OCI-LY7 (cell line): ENCODE measurements at regions not wholly inside any gene's neighbourhood (a gene's known extent, or its start where the extent isn't known, plus 50 kb on each side); places are given as distances from the start of the nearest gene placed in this dataset.

Experiments
- BruUV-seq: library from RNA; stranded (reverse); fragments of 400-500 nt; replicated peaks from 2 replicates; lab custom pipeline; 2021; lab: Mats Ljungman, UMichigan
- CTCF ChIA-PET: fragments of 300-600 bp; sonication (Branson Sonifier 250); formaldehyde crosslinking; loops from one replicate; lab custom pipeline; 2022; ENCODE audit warnings: antibody characterized with exemption; ENCODE audit not compliant: unreplicated experiment; lab: Charles Lee
- POLR2A ChIA-PET: fragments of 300-600 bp; sonication (Branson Sonifier 250); formaldehyde crosslinking; loops from one replicate; lab custom pipeline; 2022; ENCODE audit warnings: antibody characterized with exemption; lab: Charles Lee
- DNase-seq: peaks from one replicate; pipeline ENCODE4 v3.0.0-alpha.2; 2015; ENCODE audit warnings: low spot score
- H2AFZ ChIP-seq: fragments of 200-600 bp; sonication (generic), shearing (Covaris generic); 2 replicates; pipeline ENCODE4 v1.6.1; 2014; ENCODE audit warnings: mild to moderate bottlenecking, antibody characterized with exemption, low read length, moderate library complexity
- H3K27ac ChIP-seq: fragments of 200-600 bp; sonication (generic); 2 replicates; pipeline ENCODE4 v1.5.1; 2014; ENCODE audit warnings: mixed run types, low read depth, mild to moderate bottlenecking, moderate library complexity, low read length, inconsistent platforms; ENCODE audit not compliant: poor library complexity, severe bottlenecking
- H3K36me3 ChIP-seq: fragments of 200-600 bp; sonication (generic); 2 replicates; pipeline ENCODE4 v1.6.1; 2014; ENCODE audit warnings: mild to moderate bottlenecking, antibody characterized with exemption, low read length, moderate library complexity, mixed read lengths; ENCODE audit not compliant: insufficient read depth
- H3K4me1 ChIP-seq: fragments of 200-600 bp; sonication (generic); 2 replicates; pipeline ENCODE4 v1.5.1; 2014; ENCODE audit warnings: mild to moderate bottlenecking, low read length; ENCODE audit not compliant: insufficient read depth, poor library complexity, severe bottlenecking
- H3K4me2 ChIP-seq: fragments of 200-600 bp; sonication (generic); 2 replicates; pipeline ENCODE4 v1.6.1; 2014; ENCODE audit warnings: mild to moderate bottlenecking, low read length
- H3K4me3 ChIP-seq: fragments of 200-600 bp; sonication (generic); 2 replicates; pipeline ENCODE4 v1.5.1; 2014; ENCODE audit warnings: mild to moderate bottlenecking, low read depth, low read length; ENCODE audit not compliant: poor library complexity, severe bottlenecking
- H3K79me2 ChIP-seq: fragments of 200-600 bp; sonication (generic); 2 replicates; pipeline ENCODE4 v1.6.1; 2016; ENCODE audit warnings: low read depth, mild to moderate bottlenecking, low read length, moderate library complexity, mixed read lengths; ENCODE audit not compliant: insufficient read depth
- H3K9me2 ChIP-seq: fragments of 200-600 bp; sonication (generic); 2 replicates; pipeline ENCODE4 v1.6.1; 2016; ENCODE audit warnings: mild to moderate bottlenecking, low read length, mixed read lengths; ENCODE audit not compliant: insufficient read depth
- H3K9me3 ChIP-seq: fragments of 200-600 bp; sonication (generic); 2 replicates; pipeline ENCODE4 v1.6.1; 2014; ENCODE audit warnings: mild to moderate bottlenecking, mixed run types, low read length, mixed read lengths
- H4K20me1 ChIP-seq: fragments of 200-600 bp; sonication (generic); 2 replicates; pipeline ENCODE4 v1.6.1; 2014; ENCODE audit warnings: mild to moderate bottlenecking, antibody characterized with exemption, low read length, moderate library complexity, mixed read lengths; ENCODE audit not compliant: insufficient read depth
- EZH2phosphoT487 ChIP-seq: fragments of 200-600 bp; sonication (generic); IDR thresholded peaks from 2 replicates; pipeline ENCODE4 v1.6.1; 2018; ENCODE audit warnings: low read depth, borderline replicate concordance, mild to moderate bottlenecking, mixed run types, antibody characterized with exemption, low read length, moderate library complexity, mixed read lengths
- intact Hi-C: fragments of 100-400 bp; cut with micrococcal nuclease; formaldehyde crosslinking; loops from one replicate; pipeline ENCODE4 v1.10.0; 2022; ENCODE audit not compliant: unreplicated experiment
- TF ChIP-seq, protein P1 (sequence below): fragments of 200-600 bp; sonication (generic); conservative IDR thresholded peaks from 2 replicates; pipeline ENCODE4 v1.5.1; 2014; ENCODE audit warnings: mild to moderate bottlenecking, antibody characterized with exemption, low read length, moderate library complexity, mixed read lengths

DNA sequence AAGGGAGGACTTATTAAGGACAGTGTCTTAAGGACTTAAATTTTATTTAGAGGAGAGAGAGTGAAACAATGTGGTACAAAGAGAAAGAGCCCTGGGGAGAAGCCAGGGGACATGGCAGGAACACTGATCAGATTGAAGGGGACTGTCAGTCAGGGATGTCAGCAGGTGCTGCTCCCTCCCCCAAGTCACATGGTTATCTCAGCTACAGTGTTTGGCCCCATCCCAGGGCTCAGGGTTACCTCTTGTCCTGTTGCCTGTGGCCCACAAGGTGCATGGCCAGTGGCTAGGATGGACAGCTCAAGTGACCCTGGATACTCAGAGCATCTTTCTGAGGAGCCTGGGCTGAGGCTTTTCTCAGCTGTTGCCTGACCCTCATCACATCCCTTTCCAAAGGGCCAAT lies 325.9 kb upstream of the PODXL start:
- CTCF ChIA-PET: no interaction called here
- Histone ChIP-seq H3K79me2 (no peaks in the 10 kb centered on the region), H3K4me1 (no peaks in the 10 kb centered on the region), H3K9me3 (no peaks in the 10 kb centered on the region), H4K20me1 (no peaks in the 10 kb centered on the region), H3K36me3 (no peaks in the 10 kb centered on the region), H2AFZ (no peak overlapping the region), H3K4me3 (no peak overlapping the region), H3K9me2 (no peaks in the 10 kb centered on the region), H3K27ac (no peak overlapping the region), H3K4me2 (no peak overlapping the region)
- POLR2A ChIA-PET: no interaction called here
- intact Hi-C loops: no loop called here
- no peak for DNase-seq
- BruUV-seq: no TSS peak
- TF ChIP-seq EZH2phosphoT487: no peak

GRCh38 chr7:131880078-131880477 lies 323.6 kb upstream of the PODXL start:
- H3K4me2 ChIP-seq: no peak overlapping the region
- ChIA-PET POLR2A (interaction anchor here (0.5 to 0.7 kb wide), 2 partner anchors 83 to 1392 kb away, joined by 3 to 4 read pairs; no protein-coding TSS in a partner anchor), CTCF (no interaction called here)
- no peak for TF ChIP-seq EZH2phosphoT487
- TF ChIP-seq, protein P1, sequence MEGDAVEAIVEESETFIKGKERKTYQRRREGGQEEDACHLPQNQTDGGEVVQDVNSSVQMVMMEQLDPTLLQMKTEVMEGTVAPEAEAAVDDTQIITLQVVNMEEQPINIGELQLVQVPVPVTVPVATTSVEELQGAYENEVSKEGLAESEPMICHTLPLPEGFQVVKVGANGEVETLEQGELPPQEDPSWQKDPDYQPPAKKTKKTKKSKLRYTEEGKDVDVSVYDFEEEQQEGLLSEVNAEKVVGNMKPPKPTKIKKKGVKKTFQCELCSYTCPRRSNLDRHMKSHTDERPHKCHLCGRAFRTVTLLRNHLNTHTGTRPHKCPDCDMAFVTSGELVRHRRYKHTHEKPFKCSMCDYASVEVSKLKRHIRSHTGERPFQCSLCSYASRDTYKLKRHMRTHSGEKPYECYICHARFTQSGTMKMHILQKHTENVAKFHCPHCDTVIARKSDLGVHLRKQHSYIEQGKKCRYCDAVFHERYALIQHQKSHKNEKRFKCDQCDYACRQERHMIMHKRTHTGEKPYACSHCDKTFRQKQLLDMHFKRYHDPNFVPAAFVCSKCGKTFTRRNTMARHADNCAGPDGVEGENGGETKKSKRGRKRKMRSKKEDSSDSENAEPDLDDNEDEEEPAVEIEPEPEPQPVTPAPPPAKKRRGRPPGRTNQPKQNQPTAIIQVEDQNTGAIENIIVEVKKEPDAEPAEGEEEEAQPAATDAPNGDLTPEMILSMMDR: no peak
- H3K9me2 ChIP-seq: no peaks in the 10 kb centered on the region
- no peaks in the 10 kb centered on the region for H3K36me3 ChIP-seq
- DNase-seq: no peak
- intact Hi-C loops: no loop called here
- H3K27ac ChIP-seq: no peak overlapping the region
- no peaks in the 10 kb centered on the region for H3K79me2 ChIP-seq
- no peaks in the 10 kb centered on the region for H3K4me1 ChIP-seq
- no peaks in the 10 kb centered on the region for H4K20me1 ChIP-seq
- H3K4me3 ChIP-seq: no peak overlapping the region
- no TSS peak for BruUV-seq
- H2AFZ ChIP-seq: no peak overlapping the region
- no peaks in the 10 kb centered on the region for H3K9me3 ChIP-seq

- POLR2A ChIA-PET: no interaction called here
- BruUV-seq: no TSS peak
- Histone ChIP-seq H3K9me3 (no peaks in the 10 kb centered on the region), H3K79me2 (no peaks in the 10 kb centered on the region), H3K27ac (no peak overlapping the region), H3K36me3 (no peaks in the 10 kb centered on the region), H3K4me2 (no peak overlapping the region), H3K9me2 (no peaks in the 10 kb centered on the region), H3K4me1 (no peaks in the 10 kb centered on the region), H2AFZ (no peak overlapping the region), H4K20me1 (no peaks in the 10 kb centered on the region), H3K4me3 (no peak overlapping the region)
- TF ChIP-seq, protein P1: no peak
- no peak for TF ChIP-seq EZH2phosphoT487
- CTCF ChIA-PET: no interaction called here
- no peak for DNase-seq
- intact Hi-C loops: no loop called here
These were observed 323.0 kb upstream of the PODXL start for GRCh38 chr7:131879424-131879823.
